MCF 10A (cell line): ENCODE measurements at regions not wholly inside any gene's neighbourhood (a gene's known extent, or its start where the extent isn't known, plus 50 kb on each side); places are given as distances from the start of the nearest gene placed in this dataset.
"Not testable (repeated sequence)": the region's sequence is repeated elsewhere in the genome, so short reads cannot be mapped to it uniquely, and the experiment has no call there.

Experiments used
- BruUV-seq: library from RNA; stranded (reverse); fragments of 400-500 nt; replicated peaks from 2 replicates; lab custom pipeline; 2021; lab: Mats Ljungman, UMichigan
- CTCF ChIA-PET: fragments of 300-600 bp; sonication (Branson Sonifier 250); formaldehyde crosslinking; extraction: SDS; loops from one replicate; lab custom pipeline; 2021; ENCODE audit warnings: antibody characterized with exemption, inconsistent platforms; lab: Yijun Ruan, JAX
- POLR2A ChIA-PET: fragments of 300-600, 350-650 bp; sonication (Branson Sonifier 250); formaldehyde crosslinking; extraction: SDS; loops from one replicate; lab custom pipeline; 2020; ENCODE audit warnings: antibody characterized with exemption, inconsistent platforms; lab: Yijun Ruan, JAX
- DNase-seq: peaks from one replicate; pipeline ENCODE4 v3.0.0-alpha.2; 2018; ENCODE audit not compliant: unreplicated experiment
- H3K27ac Mint-ChIP-seq: one replicate; pipeline ENCODE4 v1.8.0; 2022; ENCODE audit warnings: mild to moderate bottlenecking, low read depth, mixed read lengths; ENCODE audit not compliant: unreplicated experiment
- H3K27me3 Mint-ChIP-seq: one replicate; pipeline ENCODE4 v1.8.0; 2022; ENCODE audit warnings: mixed read lengths; ENCODE audit not compliant: insufficient read depth, unreplicated experiment
- H3K36me3 Mint-ChIP-seq: one replicate; pipeline ENCODE4 v1.8.0; 2022; ENCODE audit warnings: mild to moderate bottlenecking, moderate library complexity, mixed read lengths; ENCODE audit not compliant: insufficient read depth, unreplicated experiment
- H3K4me1 Mint-ChIP-seq: one replicate; pipeline ENCODE4 v1.8.0; 2022; ENCODE audit warnings: mixed read lengths; ENCODE audit not compliant: insufficient read depth, unreplicated experiment
- H3K4me3 Mint-ChIP-seq: one replicate; pipeline ENCODE4 v1.8.0; 2022; ENCODE audit warnings: mild to moderate bottlenecking, moderate library complexity, mixed read lengths; ENCODE audit not compliant: unreplicated experiment
- H3K9me3 Mint-ChIP-seq: one replicate; pipeline ENCODE4 v1.8.0; 2022; ENCODE audit warnings: mixed read lengths; ENCODE audit not compliant: unreplicated experiment
- CTCF ChIP-seq: fragments of 200-600 bp; IDR thresholded peaks from one replicate; pipeline ENCODE4 v1.8.0; 2022; ENCODE audit warnings: antibody characterized with exemption, mild to moderate bottlenecking; ENCODE audit not compliant: unreplicated experiment
- intact Hi-C: fragments of 100-400 bp; cut with micrococcal nuclease; formaldehyde crosslinking; loops from 2 replicates; pipeline ENCODE4 v1.14.1; 2022

- no peak for TF ChIP-seq CTCF
- Mint-ChIP-seq H3K27ac (no peak overlapping the region), H3K9me3 (peaks cover 34% of the 10 kb centered on the region), H3K36me3 (no peaks in the 10 kb centered on the region), H3K27me3 (no peaks in the 10 kb centered on the region), H3K4me3 (no peak overlapping the region), H3K4me1 (no peaks in the 10 kb centered on the region)
- ChIA-PET CTCF (no interaction called here), POLR2A (no interaction called here)
- BruUV-seq: no TSS peak
- intact Hi-C loops: no loop called here
- no peak for DNase-seq
These were observed 105.4 kb upstream of the ADO start for GRCh38 chr10:62699148-62699547.

- H3K4me1 Mint-ChIP-seq, BruUV-seq, intact Hi-C loops, H3K27ac Mint-ChIP-seq, H3K27me3 Mint-ChIP-seq, H3K36me3 Mint-ChIP-seq, POLR2A ChIA-PET, H3K4me3 Mint-ChIP-seq, DNase-seq: not testable (repeated sequence)
- H3K9me3 Mint-ChIP-seq: peaks cover 29% of the 10 kb centered on the region
- CTCF ChIA-PET: interaction anchor here (1.5 kb wide), 1 partner anchor 93 kb away, joined by 3 read pairs; no protein-coding TSS in a partner anchor
These were observed 100.4 kb upstream of the ADO start for GRCh38 chr10:62704121-62704520.

- no peaks in the 10 kb centered on the region for H3K4me1 Mint-ChIP-seq
- POLR2A ChIA-PET: no interaction called here
- H3K27me3 Mint-ChIP-seq: no peaks in the 10 kb centered on the region
- CTCF ChIA-PET: no interaction called here
- H3K27ac Mint-ChIP-seq: no peak overlapping the region
- peaks cover 20% of the 10 kb centered on the region for H3K9me3 Mint-ChIP-seq
- intact Hi-C loops: no loop called here
- no peak overlapping the region for H3K4me3 Mint-ChIP-seq
- TF ChIP-seq CTCF: no peak
- no peaks in the 10 kb centered on the region for H3K36me3 Mint-ChIP-seq
- no TSS peak for BruUV-seq
- no peak for DNase-seq
These were observed 98.7 kb upstream of the ADO start for GRCh38 chr10:62705789-62706188.

GRCh38 chr10:62707810-62708209 lies 96.7 kb upstream of the ADO start:
- no peak for DNase-seq
- BruUV-seq: no TSS peak
- Mint-ChIP-seq H3K9me3 (peaks cover 11% of the 10 kb centered on the region), H3K27me3 (no peaks in the 10 kb centered on the region), H3K27ac (no peak overlapping the region), H3K4me1 (no peaks in the 10 kb centered on the region), H3K4me3 (no peak overlapping the region), H3K36me3 (no peaks in the 10 kb centered on the region)
- POLR2A ChIA-PET: interaction anchor here (0.6 to 0.7 kb wide), 2 partner anchors 67 to 1158 kb away, joined by 3 read pairs; no protein-coding TSS in a partner anchor
- CTCF ChIA-PET: interaction anchor here (0.7 kb wide), 1 partner anchor 1426 kb away, joined by 3 read pairs; no protein-coding TSS in a partner anchor
- intact Hi-C loops: no loop called here
- no peak for TF ChIP-seq CTCF

- ChIA-PET CTCF (no interaction called here), POLR2A (interaction anchor here (0.6 to 0.7 kb wide), 2 partner anchors 68 to 1157 kb away, joined by 3 read pairs; no protein-coding TSS in a partner anchor)
- H3K27me3 Mint-ChIP-seq: no peaks in the 10 kb centered on the region
- no peaks in the 10 kb centered on the region for H3K36me3 Mint-ChIP-seq
- DNase-seq: no peak
- TF ChIP-seq CTCF: no peak
- peaks cover 11% of the 10 kb centered on the region for H3K9me3 Mint-ChIP-seq
- intact Hi-C loops: no loop called here
- no peak overlapping the region for H3K27ac Mint-ChIP-seq
- H3K4me3 Mint-ChIP-seq: no peak overlapping the region
- H3K4me1 Mint-ChIP-seq: no peaks in the 10 kb centered on the region
- no TSS peak for BruUV-seq
These were observed 96.0 kb upstream of the ADO start for GRCh38 chr10:62708569-62708968.
